K562 (cell line): ENCODE measurements at regions not wholly inside any gene's neighbourhood (a gene's known extent, or its start where the extent isn't known, plus 50 kb on each side); places are given as distances from the start of the nearest gene placed in this dataset.

Source experiments
- ATAC-seq: fragments of 200-7000 bp; cut with Tn5 transposase; 3 replicates; pipeline ENCODE4 v1.9.1; 2020; ENCODE audit warnings: moderate library complexity
- BruUV-seq: library from RNA; stranded (reverse); fragments of 400-500 nt; replicated peaks from 2 replicates; lab custom pipeline; 2021; lab: Mats Ljungman, UMichigan
- CTCF ChIA-PET: fragments of 300-600 bp; formaldehyde crosslinking; extraction: SDS; loops from one replicate; lab custom pipeline; 2021; ENCODE audit warnings: low intra/inter-chr PET ratio; lab: Yijun Ruan, JAX
- POLR2A ChIA-PET: fragments of 300-600, 350-650 bp; sonication (Branson Sonifier 250); formaldehyde crosslinking; extraction: SDS; loops from one replicate; lab custom pipeline; 2021; ENCODE audit warnings: antibody characterized with exemption, inconsistent platforms; lab: Yijun Ruan, JAX
- DNase-seq, 4 experiments: peaks; one replicate each; pipeline versions ENCODE4 v3.0.0 to v3.0.0-alpha.2; 2011 to 2018; ENCODE audit warnings: low spot score in 3 of 4, mixed read lengths in 3 of 4; ENCODE audit errors: extremely low read depth in 1 of 4
- FAIRE-seq: peaks from 2 replicates; lab custom pipeline; 2011; peaks lifted over from hg19 to GRCh38; lab: Jason Lieb, UNC
- H2AFZ ChIP-seq: 2 replicates; pipeline ENCODE4 v1.6.0; 2011; ENCODE audit warnings: low read depth, low read length, control low read depth, inconsistent platforms
- H3K27ac ChIP-seq: fragments of 200-600 bp; 3 replicates; pipeline ENCODE4 v1.8.0; 2011; ENCODE audit warnings: low read depth, mild to moderate bottlenecking, control low read depth, inconsistent platforms, low read length, moderate library complexity, mixed read lengths; ENCODE audit errors: extremely low read depth
- H3K27me3 ChIP-seq, 2 experiments: fragments of 300-600 bp in 1 of 2; 2 replicates in 1 of 2; 3 replicates in 1 of 2; pipeline versions ENCODE4 v1.6.0 to v1.8.0; 2011; ENCODE audit warnings: inconsistent platforms in 2 of 2, low read length in 2 of 2, mild to moderate bottlenecking in 1 of 2, mixed read lengths in 1 of 2, moderate library complexity in 1 of 2; ENCODE audit not compliant: control insufficient read depth in 2 of 2, insufficient read depth in 2 of 2
- H3K36me3 ChIP-seq: fragments of 300-600 bp; 3 replicates; pipeline ENCODE4 v1.8.0; 2011; ENCODE audit warnings: mild to moderate bottlenecking, low read length, inconsistent platforms; ENCODE audit not compliant: control insufficient read depth, insufficient read depth
- H3K4me1 ChIP-seq, 2 experiments: fragments of 200-600 bp in 1 of 2; replicated peaks in 1 of 2; 2 replicates in 1 of 2; 3 replicates in 1 of 2; pipeline versions ENCODE4 v1.5.1 to v1.8.0; 2011; ENCODE audit warnings: inconsistent platforms in 2 of 2, low read length in 2 of 2, mild to moderate bottlenecking in 1 of 2, mixed read lengths in 1 of 2, moderate library complexity in 1 of 2; ENCODE audit not compliant: control insufficient read depth in 2 of 2, insufficient read depth in 2 of 2
- H3K4me2 ChIP-seq: 2 replicates; pipeline ENCODE4 v1.6.1; 2011; ENCODE audit warnings: low read length, control low read depth, inconsistent platforms, mixed read lengths; ENCODE audit not compliant: insufficient read depth
- H3K4me3 ChIP-seq: fragments of 200-600 bp; sonication (generic), shearing (Covaris generic); 2 replicates; pipeline ENCODE4 v1.5.1; 2016; ENCODE audit warnings: control low read depth, inconsistent platforms
- H3K79me2 ChIP-seq: fragments of 200-600 bp; 3 replicates; pipeline ENCODE4 v1.8.0; 2011; ENCODE audit warnings: low read length, inconsistent platforms; ENCODE audit not compliant: control insufficient read depth, insufficient read depth
- H3K9ac ChIP-seq, 2 experiments: 2 replicates each; pipeline versions ENCODE4 v1.6.0 to v1.6.1; 2011; ENCODE audit warnings: low read depth in 2 of 2, low read length in 2 of 2, control low read depth in 1 of 2, inconsistent platforms in 1 of 2, mild to moderate bottlenecking in 1 of 2, mixed read lengths in 1 of 2; ENCODE audit not compliant: insufficient read depth in 1 of 2
- H3K9me1 ChIP-seq: one replicate; pipeline ENCODE4 v1.6.0; 2011; ENCODE audit warnings: inconsistent platforms, mild to moderate bottlenecking, low read length, moderate library complexity; ENCODE audit not compliant: control insufficient read depth, insufficient read depth
- H3K9me3 ChIP-seq: replicated peaks from 2 replicates; pipeline ENCODE4 v1.5.1; 2011; ENCODE audit warnings: low read depth, low read length, inconsistent platforms; ENCODE audit not compliant: control insufficient read depth, insufficient read depth
- H4K20me1 ChIP-seq: replicated peaks from 2 replicates; pipeline ENCODE4 v1.6.1; 2011; ENCODE audit warnings: low read length, inconsistent platforms, mixed read lengths; ENCODE audit not compliant: control insufficient read depth, insufficient read depth
- BCOR ChIP-seq: fragments of 450-650 bp; IDR thresholded peaks from 2 replicates; pipeline ENCODE4 v1.6.1; 2016
- C11orf30 ChIP-seq: fragments of 450-650 bp; IDR thresholded peaks from 2 replicates; pipeline ENCODE4 v1.6.1; 2016; ENCODE audit warnings: low read depth, mild to moderate bottlenecking
- EP300 ChIP-seq: IDR thresholded peaks from 2 replicates; pipeline ENCODE4 v1.6.1; 2012; ENCODE audit warnings: low read length, improper control_type of control experiment
- ETV5 ChIP-seq: sonication (generic); formaldehyde crosslinking; IDR thresholded peaks from 2 replicates; pipeline ENCODE4 v1.4.0; 2020; ENCODE audit warnings: low read depth, mild to moderate bottlenecking, missing genetic modification reagents
- MCM2 ChIP-seq: fragments of 450-650 bp; IDR thresholded peaks from 2 replicates; pipeline ENCODE4 v1.6.1; 2017; ENCODE audit warnings: low read depth, mild to moderate bottlenecking
- MYBL2 ChIP-seq, 2 experiments: fragments of 450-650 bp in 1 of 2; sonication (generic) in 1 of 2; formaldehyde crosslinking in 1 of 2; IDR thresholded peaks; 2 replicates each; pipeline versions ENCODE4 v1.6.1 to v1.8.1; 2017 to 2022; ENCODE audit warnings: borderline replicate concordance in 1 of 2, inconsistent platforms in 1 of 2, low read depth in 1 of 2, mild to moderate bottlenecking in 1 of 2, missing genetic modification reagents in 1 of 2, moderate library complexity in 1 of 2
- NEUROD1 ChIP-seq: fragments of 150-350 bp; IDR thresholded peaks from 2 replicates; pipeline ENCODE4 v1.6.1; 2014; ENCODE audit warnings: borderline replicate concordance, low read length, low read depth; ENCODE audit not compliant: partially characterized antibody
- POLR3A ChIP-seq: IDR thresholded peaks from 2 replicates; pipeline ENCODE4 v1.6.1; 2011; ENCODE audit warnings: borderline replicate concordance, mild to moderate bottlenecking, moderate library complexity; ENCODE audit not compliant: insufficient read length, insufficient read depth; ENCODE audit errors: extremely low read depth
- ZNF134 ChIP-seq: fragments of 250-450 bp; sonication (Bioruptor Pico); conservative IDR thresholded peaks from 2 replicates; pipeline ENCODE4 v1.4.0; 2020
- ZNF282 ChIP-seq: sonication (generic); formaldehyde crosslinking; IDR thresholded peaks from 2 replicates; pipeline ENCODE4 v1.8.1; 2023; ENCODE audit warnings: missing genetic modification reagents
- ZNF551 ChIP-seq: fragments of 250-450 bp; sonication (Bioruptor Pico); IDR thresholded peaks from 2 replicates; pipeline ENCODE4 v1.5.0; 2021; ENCODE audit warnings: mild to moderate bottlenecking, moderate library complexity
- ZNF561 ChIP-seq: fragments of 450-650 bp; formaldehyde crosslinking; conservative IDR thresholded peaks from 2 replicates; pipeline ENCODE4 v1.4.0; 2020; ENCODE audit warnings: mild to moderate bottlenecking, moderate library complexity
- ZNF57 ChIP-seq: fragments of 450-650 bp; formaldehyde crosslinking; IDR thresholded peaks from 2 replicates; pipeline ENCODE4 v1.4.0; 2020; ENCODE audit warnings: mild to moderate bottlenecking, moderate library complexity
- ZNF584 ChIP-seq: fragments of 200-800 bp; sonication (Bioruptor generic); IDR thresholded peaks from 2 replicates; pipeline ENCODE4 v1.6.1; 2016; ENCODE audit warnings: low read depth, mild to moderate bottlenecking, missing genetic modification characterization, missing compliant biosample characterization
- WGBS: fragments of 100-300 bp; shearing (Covaris generic); methylation state at CpG from one replicate; pipeline ENCODE4 v1.1.6; 2016; ENCODE audit warnings: low coverage, mixed read lengths; ENCODE audit not compliant: insufficient coverage; ENCODE audit errors: missing lambda C conversion rate; 5-methylcytosine and 5-hydroxymethylcytosine counted together
- in situ Hi-C: fragments of 300-500 bp; cut with MboI; formaldehyde crosslinking; loops from 4 replicates; pipeline ENCODE4 v1.15.0; 2018; ENCODE audit warnings: inconsistent platforms, mixed read lengths
- intact Hi-C: fragments of 100-400 bp; cut with micrococcal nuclease; formaldehyde crosslinking; loops from 2 replicates; pipeline ENCODE4 v1.14.2; 2022
- TF ChIP-seq, protein P1 (sequence below): fragments of 250-450 bp; sonication (Bioruptor Pico); IDR thresholded peaks from 2 replicates; pipeline ENCODE4 v1.4.0; 2020
- TF ChIP-seq, protein P2 (sequence below): sonication (generic); formaldehyde crosslinking; IDR thresholded peaks from 2 replicates; pipeline ENCODE4 v1.8.0; 2022; ENCODE audit warnings: mild to moderate bottlenecking, missing genetic modification reagents

DNA sequence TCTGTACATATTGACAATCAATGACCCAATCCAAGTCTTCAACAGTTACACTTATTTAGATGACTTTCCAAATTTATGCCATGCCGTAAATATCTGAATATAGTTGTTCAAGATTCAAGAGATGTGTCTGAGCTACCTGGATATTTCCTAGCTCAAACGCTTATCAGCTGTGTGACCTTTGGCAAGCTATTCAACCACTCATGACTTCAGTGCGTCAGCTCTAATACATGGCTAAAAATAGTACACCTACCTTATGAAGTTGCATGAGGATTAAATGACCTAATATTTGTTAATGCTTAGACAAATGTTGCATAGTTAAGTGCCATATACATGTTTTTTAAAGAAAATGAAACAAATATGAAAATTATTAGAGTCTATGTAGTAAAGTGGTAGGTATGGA, 704.1 kb downstream of the OLFM4 start (continued):
- TF ChIP-seq, protein P1, sequence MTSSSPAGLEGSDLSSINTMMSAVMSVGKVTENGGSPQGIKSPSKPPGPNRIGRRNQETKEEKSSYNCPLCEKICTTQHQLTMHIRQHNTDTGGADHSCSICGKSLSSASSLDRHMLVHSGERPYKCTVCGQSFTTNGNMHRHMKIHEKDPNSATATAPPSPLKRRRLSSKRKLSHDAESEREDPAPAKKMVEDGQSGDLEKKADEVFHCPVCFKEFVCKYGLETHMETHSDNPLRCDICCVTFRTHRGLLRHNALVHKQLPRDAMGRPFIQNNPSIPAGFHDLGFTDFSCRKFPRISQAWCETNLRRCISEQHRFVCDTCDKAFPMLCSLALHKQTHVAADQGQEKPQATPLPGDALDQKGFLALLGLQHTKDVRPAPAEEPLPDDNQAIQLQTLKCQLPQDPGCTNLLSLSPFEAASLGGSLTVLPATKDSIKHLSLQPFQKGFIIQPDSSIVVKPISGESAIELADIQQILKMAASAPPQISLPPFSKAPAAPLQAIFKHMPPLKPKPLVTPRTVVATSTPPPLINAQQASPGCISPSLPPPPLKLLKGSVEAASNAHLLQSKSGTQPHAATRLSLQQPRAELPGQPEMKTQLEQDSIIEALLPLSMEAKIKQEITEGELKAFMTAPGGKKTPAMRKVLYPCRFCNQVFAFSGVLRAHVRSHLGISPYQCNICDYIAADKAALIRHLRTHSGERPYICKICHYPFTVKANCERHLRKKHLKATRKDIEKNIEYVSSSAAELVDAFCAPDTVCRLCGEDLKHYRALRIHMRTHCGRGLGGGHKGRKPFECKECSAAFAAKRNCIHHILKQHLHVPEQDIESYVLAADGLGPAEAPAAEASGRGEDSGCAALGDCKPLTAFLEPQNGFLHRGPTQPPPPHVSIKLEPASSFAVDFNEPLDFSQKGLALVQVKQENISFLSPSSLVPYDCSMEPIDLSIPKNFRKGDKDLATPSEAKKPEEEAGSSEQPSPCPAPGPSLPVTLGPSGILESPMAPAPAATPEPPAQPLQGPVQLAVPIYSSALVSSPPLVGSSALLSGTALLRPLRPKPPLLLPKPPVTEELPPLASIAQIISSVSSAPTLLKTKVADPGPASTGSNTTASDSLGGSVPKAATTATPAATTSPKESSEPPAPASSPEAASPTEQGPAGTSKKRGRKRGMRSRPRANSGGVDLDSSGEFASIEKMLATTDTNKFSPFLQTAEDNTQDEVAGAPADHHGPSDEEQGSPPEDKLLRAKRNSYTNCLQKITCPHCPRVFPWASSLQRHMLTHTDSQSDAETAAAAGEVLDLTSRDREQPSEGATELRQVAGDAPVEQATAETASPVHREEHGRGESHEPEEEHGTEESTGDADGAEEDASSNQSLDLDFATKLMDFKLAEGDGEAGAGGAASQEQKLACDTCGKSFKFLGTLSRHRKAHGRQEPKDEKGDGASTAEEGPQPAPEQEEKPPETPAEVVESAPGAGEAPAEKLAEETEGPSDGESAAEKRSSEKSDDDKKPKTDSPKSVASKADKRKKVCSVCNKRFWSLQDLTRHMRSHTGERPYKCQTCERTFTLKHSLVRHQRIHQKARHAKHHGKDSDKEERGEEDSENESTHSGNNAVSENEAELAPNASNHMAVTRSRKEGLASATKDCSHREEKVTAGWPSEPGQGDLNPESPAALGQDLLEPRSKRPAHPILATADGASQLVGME: no peak
- TF ChIP-seq EP300: no peak

DNA sequence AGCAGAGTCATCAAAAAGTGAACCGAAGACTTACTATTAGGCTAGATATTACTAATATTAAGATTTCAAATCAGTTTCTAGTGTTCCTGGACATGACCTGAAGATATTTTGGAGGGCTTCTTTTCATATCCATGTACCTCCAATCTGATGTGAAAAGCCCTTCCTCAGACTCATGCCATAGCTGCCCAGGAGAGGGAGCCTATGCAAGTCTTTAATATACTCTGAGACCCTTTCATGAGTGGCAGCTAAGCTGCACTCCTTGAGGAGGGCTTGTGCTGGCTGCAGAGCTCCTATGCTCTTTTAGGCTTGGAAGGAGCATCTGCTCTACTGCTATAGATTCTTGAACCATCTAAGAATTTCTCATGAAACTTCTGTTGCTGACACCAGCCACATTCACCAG, 715.3 kb downstream of the OLFM4 start:
- 0% methylated on average over 1 of the region's 1 CpG for WGBS
- Histone ChIP-seq H2AFZ (no peak overlapping the region), H3K36me3 (no peaks in the 10 kb centered on the region), H3K4me2 (no peak overlapping the region), H3K27ac (no peak overlapping the region), H4K20me1 (no peaks in the 10 kb centered on the region), H3K9me1 (no peaks in the 10 kb centered on the region), H3K9ac (no peak overlapping the region), H3K79me2 (no peaks in the 10 kb centered on the region), H3K4me3 (no peak overlapping the region), H3K4me1 (no peaks in the 10 kb centered on the region), H3K27me3 (no peaks in the 10 kb centered on the region), H3K9me3 (no peaks in the 10 kb centered on the region)
- BruUV-seq: no TSS peak
- FAIRE-seq (no peak), DNase-seq (no peak), ATAC-seq (no peak)
- CTCF ChIA-PET: no interaction called here
- intact Hi-C loops: no loop called here
- TF ChIP-seq ZNF57 (CRISPR knock-in tag) (no peak), ZNF134 (CRISPR knock-in tag) (no peak), ZNF561 (CRISPR knock-in tag) (no peak), ETV5 (CRISPR knock-in tag) (no peak), NEUROD1 (no peak), POLR3A (no peak), MCM2 (no peak), ZNF584 (CRISPR knock-in tag) (no peak), MYBL2 (IDR thresholded peaks at IDR 0.05; ENCODE audit: low read depth) (no peak), MYBL2 (CRISPR knock-in tag; IDR thresholded peaks at IDR 0.05; ENCODE audit: borderline replicate concordance) (no peak), BCOR (no peak), C11orf30 (no peak), ZNF282 (no peak), ZNF551 (CRISPR knock-in tag) (no peak)
- TF ChIP-seq, protein P2, sequence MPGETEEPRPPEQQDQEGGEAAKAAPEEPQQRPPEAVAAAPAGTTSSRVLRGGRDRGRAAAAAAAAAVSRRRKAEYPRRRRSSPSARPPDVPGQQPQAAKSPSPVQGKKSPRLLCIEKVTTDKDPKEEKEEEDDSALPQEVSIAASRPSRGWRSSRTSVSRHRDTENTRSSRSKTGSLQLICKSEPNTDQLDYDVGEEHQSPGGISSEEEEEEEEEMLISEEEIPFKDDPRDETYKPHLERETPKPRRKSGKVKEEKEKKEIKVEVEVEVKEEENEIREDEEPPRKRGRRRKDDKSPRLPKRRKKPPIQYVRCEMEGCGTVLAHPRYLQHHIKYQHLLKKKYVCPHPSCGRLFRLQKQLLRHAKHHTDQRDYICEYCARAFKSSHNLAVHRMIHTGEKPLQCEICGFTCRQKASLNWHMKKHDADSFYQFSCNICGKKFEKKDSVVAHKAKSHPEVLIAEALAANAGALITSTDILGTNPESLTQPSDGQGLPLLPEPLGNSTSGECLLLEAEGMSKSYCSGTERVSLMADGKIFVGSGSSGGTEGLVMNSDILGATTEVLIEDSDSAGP: no peak
- POLR2A ChIA-PET: no interaction called here
- in situ Hi-C loops: no loop called here
